NB4 (cell line): ENCODE measurements at regions not wholly inside any gene's neighbourhood (a gene's known extent, or its start where the extent isn't known, plus 50 kb on each side); places are given as distances from the start of the nearest gene placed in this dataset.

Source experiments
- MYC ChIP-seq: IDR thresholded peaks from 2 replicates; pipeline ENCODE4 v1.6.1; 2011; ENCODE audit warnings: low read depth, low read length
- POLR2A ChIP-seq: IDR thresholded peaks from 2 replicates; pipeline ENCODE4 v1.6.1; 2011; ENCODE audit warnings: mild to moderate bottlenecking; ENCODE audit not compliant: insufficient read length; ENCODE audit errors: extremely low read depth
- TF ChIP-seq, protein P1 (sequence below): IDR thresholded peaks from one replicate; pipeline ENCODE4 v1.5.1; 2012; ENCODE audit warnings: low read depth, low read length

DNA sequence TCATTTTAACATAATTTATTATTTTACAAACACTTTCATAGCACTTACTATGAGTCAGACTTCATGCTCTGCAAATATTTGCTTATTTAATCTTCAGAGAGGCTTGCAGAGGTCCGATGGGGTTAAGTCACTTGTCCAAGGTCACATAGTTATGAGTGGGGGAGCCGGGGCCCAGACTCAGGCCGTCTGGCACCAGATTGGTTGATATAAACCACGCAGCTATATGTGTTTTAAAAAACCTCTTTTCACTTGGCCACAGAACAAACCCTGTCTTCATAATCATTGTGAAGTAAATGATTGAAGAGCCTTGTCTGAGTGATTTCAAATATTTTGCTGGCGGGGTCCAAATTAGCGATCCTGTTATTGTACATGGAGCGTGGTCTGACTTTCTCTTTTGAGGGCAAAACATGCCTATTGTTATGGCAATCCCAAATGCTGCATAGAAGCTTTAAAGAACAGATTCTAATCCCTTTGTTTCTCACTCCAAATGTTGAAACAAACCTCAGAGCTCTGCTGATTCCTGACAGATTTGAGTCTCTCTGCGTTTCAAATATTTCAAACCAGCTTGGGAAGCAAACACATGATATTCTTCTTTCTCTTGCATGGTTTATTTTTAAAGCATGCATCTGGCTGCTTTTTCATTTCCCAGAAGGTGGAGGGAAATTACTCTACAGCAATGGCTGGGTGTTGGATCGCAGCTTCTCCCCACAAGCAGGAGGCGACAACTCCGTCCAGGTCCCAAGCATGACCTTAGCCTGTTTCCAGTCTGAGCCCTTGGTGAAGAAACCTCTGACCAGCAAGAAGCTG is 142.4 kb downstream of the DDX1 start:
- no peak for TF ChIP-seq MYC
- TF ChIP-seq, protein P1, sequence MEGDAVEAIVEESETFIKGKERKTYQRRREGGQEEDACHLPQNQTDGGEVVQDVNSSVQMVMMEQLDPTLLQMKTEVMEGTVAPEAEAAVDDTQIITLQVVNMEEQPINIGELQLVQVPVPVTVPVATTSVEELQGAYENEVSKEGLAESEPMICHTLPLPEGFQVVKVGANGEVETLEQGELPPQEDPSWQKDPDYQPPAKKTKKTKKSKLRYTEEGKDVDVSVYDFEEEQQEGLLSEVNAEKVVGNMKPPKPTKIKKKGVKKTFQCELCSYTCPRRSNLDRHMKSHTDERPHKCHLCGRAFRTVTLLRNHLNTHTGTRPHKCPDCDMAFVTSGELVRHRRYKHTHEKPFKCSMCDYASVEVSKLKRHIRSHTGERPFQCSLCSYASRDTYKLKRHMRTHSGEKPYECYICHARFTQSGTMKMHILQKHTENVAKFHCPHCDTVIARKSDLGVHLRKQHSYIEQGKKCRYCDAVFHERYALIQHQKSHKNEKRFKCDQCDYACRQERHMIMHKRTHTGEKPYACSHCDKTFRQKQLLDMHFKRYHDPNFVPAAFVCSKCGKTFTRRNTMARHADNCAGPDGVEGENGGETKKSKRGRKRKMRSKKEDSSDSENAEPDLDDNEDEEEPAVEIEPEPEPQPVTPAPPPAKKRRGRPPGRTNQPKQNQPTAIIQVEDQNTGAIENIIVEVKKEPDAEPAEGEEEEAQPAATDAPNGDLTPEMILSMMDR = no peak
- TF ChIP-seq POLR2A = no peak
